HCT116 (cell line): ENCODE measurements at regions not wholly inside any gene's neighbourhood (a gene's known extent, or its start where the extent isn't known, plus 50 kb on each side); places are given as distances from the start of the nearest gene placed in this dataset.

Experiments
- EZH2 ChIP-seq: fragments of 200-600 bp; sonication (generic); IDR thresholded peaks from 2 replicates; pipeline ENCODE4 v1.6.1; 2017; ENCODE audit warnings: antibody characterized with exemption, mixed run types
- EZH2phosphoT487 ChIP-seq: fragments of 200-600 bp; IDR thresholded peaks from 2 replicates; pipeline ENCODE4 v1.6.1; 2018; ENCODE audit warnings: antibody characterized with exemption, borderline replicate concordance
- POLR2A ChIP-seq: IDR thresholded peaks from 2 replicates; pipeline ENCODE4 v1.7.0; 2011; ENCODE audit warnings: borderline replicate concordance; ENCODE audit not compliant: insufficient read depth, insufficient read length; ENCODE audit errors: extremely low read depth
- RAD21 ChIP-seq: IDR thresholded peaks from 2 replicates; pipeline ENCODE4 v1.6.1; 2012; ENCODE audit warnings: low read depth, mild to moderate bottlenecking
- ZBTB33 ChIP-seq: IDR thresholded peaks from 2 replicates; pipeline ENCODE4 v1.6.1; 2011; ENCODE audit warnings: mild to moderate bottlenecking, low read length, moderate library complexity; ENCODE audit not compliant: insufficient replicate concordance; ENCODE audit errors: extremely low read depth
- ZFX ChIP-seq: fragments of 450-650 bp; IDR thresholded peaks from 2 replicates; pipeline ENCODE4 v1.6.1; 2017
- TF ChIP-seq, protein P1 (sequence below), 3 experiments: fragments of 200-600 bp in 1 of 3; sonication (generic) in 1 of 3; IDR thresholded peaks in 2 of 3; conservative IDR thresholded peaks in 1 of 3; 2 replicates each; pipeline ENCODE4 v1.5.1; 2012 to 2017; ENCODE audit warnings: low read depth in 2 of 3, low read length in 2 of 3, antibody characterized with exemption in 1 of 3, borderline replicate concordance in 1 of 3, control low read depth in 1 of 3, mild to moderate bottlenecking in 1 of 3, mixed read lengths in 1 of 3, mixed run types in 1 of 3, moderate library complexity in 1 of 3; ENCODE audit not compliant: insufficient read depth in 1 of 3
- TF ChIP-seq, protein P2 (sequence below): IDR thresholded peaks from 2 replicates; pipeline ENCODE4 v1.6.1; 2012; ENCODE audit warnings: low read depth

DNA sequence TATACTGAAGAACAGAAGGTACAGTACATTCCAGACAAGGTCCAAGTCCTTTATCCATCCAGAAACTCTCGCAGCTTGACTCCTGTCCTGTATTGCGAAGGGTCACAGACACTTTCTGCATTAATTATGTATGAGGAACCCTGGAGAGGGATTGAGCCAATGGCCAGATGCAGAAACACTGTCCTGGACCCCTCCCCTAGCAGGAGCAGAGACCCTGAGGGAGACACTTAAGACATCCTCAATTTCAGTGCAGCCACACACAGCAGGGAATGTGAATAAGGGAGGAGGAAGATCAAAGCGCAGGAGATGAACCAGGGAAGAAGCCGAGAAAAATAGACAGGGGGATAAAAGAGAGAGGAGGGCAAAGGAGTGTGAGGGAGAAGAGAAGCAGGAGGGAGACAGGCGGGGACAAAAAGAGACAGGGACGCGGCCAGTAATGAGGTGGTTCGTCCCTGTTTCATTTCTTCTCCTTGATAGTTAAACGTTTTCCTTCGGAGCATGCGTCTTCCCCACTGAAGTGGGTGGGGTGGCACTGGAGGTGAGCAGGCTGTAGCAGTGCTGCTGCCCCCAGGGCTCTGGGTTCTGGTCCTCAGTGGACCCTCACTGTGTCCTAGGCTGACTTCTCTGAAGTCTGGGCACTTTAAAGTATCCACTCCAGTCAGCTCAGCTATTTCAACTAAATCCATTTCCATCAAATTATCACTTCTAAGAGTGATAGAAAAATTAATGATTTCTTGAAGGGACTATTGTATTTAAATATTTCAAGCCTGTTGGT, 356.4 kb upstream of the NOCT start:
- TF ChIP-seq ZFX: no peak
- no peak for TF ChIP-seq EZH2phosphoT487
- TF ChIP-seq, protein P1, sequence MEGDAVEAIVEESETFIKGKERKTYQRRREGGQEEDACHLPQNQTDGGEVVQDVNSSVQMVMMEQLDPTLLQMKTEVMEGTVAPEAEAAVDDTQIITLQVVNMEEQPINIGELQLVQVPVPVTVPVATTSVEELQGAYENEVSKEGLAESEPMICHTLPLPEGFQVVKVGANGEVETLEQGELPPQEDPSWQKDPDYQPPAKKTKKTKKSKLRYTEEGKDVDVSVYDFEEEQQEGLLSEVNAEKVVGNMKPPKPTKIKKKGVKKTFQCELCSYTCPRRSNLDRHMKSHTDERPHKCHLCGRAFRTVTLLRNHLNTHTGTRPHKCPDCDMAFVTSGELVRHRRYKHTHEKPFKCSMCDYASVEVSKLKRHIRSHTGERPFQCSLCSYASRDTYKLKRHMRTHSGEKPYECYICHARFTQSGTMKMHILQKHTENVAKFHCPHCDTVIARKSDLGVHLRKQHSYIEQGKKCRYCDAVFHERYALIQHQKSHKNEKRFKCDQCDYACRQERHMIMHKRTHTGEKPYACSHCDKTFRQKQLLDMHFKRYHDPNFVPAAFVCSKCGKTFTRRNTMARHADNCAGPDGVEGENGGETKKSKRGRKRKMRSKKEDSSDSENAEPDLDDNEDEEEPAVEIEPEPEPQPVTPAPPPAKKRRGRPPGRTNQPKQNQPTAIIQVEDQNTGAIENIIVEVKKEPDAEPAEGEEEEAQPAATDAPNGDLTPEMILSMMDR (IDR thresholded peaks at IDR 0.05 in 2 of 3, conservative IDR thresholded peaks at IDR 0.05 in 1 of 3; ENCODE audit: borderline replicate concordance in 1 of 3, insufficient read depth in 1 of 3, low read depth in 2 of 3, low read length in 2 of 3): no peak
- no peak for TF ChIP-seq ZBTB33
- TF ChIP-seq EZH2: no peak
- TF ChIP-seq, protein P2, sequence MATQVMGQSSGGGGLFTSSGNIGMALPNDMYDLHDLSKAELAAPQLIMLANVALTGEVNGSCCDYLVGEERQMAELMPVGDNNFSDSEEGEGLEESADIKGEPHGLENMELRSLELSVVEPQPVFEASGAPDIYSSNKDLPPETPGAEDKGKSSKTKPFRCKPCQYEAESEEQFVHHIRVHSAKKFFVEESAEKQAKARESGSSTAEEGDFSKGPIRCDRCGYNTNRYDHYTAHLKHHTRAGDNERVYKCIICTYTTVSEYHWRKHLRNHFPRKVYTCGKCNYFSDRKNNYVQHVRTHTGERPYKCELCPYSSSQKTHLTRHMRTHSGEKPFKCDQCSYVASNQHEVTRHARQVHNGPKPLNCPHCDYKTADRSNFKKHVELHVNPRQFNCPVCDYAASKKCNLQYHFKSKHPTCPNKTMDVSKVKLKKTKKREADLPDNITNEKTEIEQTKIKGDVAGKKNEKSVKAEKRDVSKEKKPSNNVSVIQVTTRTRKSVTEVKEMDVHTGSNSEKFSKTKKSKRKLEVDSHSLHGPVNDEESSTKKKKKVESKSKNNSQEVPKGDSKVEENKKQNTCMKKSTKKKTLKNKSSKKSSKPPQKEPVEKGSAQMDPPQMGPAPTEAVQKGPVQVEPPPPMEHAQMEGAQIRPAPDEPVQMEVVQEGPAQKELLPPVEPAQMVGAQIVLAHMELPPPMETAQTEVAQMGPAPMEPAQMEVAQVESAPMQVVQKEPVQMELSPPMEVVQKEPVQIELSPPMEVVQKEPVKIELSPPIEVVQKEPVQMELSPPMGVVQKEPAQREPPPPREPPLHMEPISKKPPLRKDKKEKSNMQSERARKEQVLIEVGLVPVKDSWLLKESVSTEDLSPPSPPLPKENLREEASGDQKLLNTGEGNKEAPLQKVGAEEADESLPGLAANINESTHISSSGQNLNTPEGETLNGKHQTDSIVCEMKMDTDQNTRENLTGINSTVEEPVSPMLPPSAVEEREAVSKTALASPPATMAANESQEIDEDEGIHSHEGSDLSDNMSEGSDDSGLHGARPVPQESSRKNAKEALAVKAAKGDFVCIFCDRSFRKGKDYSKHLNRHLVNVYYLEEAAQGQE: no peak
- TF ChIP-seq POLR2A: no peak
- TF ChIP-seq RAD21: no peak
